Aorta (tissue), 5 donors: ENCODE measurements at regions not wholly inside any gene's neighbourhood (a gene's known extent, or its start where the extent isn't known, plus 50 kb on each side); places are given as distances from the start of the nearest gene placed in this dataset.

Source experiments
- ATAC-seq: fragments of 200-7000 bp; cut with Tn5 transposase; one replicate; pipeline ENCODE4 v1.9.1; 2022; ENCODE audit warnings: moderate library complexity; ENCODE audit not compliant: low FRiP score
- DNase-seq, 2 donors: peaks; one replicate each; pipeline ENCODE4 v3.0.0-alpha.2; 2020
- H3K27ac ChIP-seq, 2 donors: one replicate each; pipeline ENCODE4 v1.5.1; 2013; ENCODE audit warnings: low read length in 2 of 2, mild to moderate bottlenecking in 2 of 2, moderate library complexity in 2 of 2, control low read depth in 1 of 2, inconsistent platforms in 1 of 2, low read depth in 1 of 2
- H3K27me3 ChIP-seq, 2 donors: one replicate each; pipeline ENCODE4 v1.6.1; 2013; ENCODE audit warnings: control low read depth in 1 of 2, low read length in 1 of 2, mild to moderate bottlenecking in 1 of 2, moderate library complexity in 1 of 2; ENCODE audit not compliant: insufficient read depth in 2 of 2, control insufficient read depth in 1 of 2
- H3K36me3 ChIP-seq, 2 donors: one replicate each; pipeline ENCODE4 v1.6.1; 2013; ENCODE audit warnings: control low read depth in 1 of 2, low read length in 1 of 2, mild to moderate bottlenecking in 1 of 2; ENCODE audit not compliant: insufficient read depth in 2 of 2, control insufficient read depth in 1 of 2
- H3K4me1 ChIP-seq, 2 donors: one replicate each; pipeline ENCODE4 v1.6.1; 2013; ENCODE audit warnings: low read length in 2 of 2, control low read depth in 1 of 2, mild to moderate bottlenecking in 1 of 2, moderate library complexity in 1 of 2; ENCODE audit not compliant: insufficient read depth in 2 of 2, control insufficient read depth in 1 of 2
- H3K4me3 ChIP-seq, 2 donors: one replicate each; pipeline ENCODE4 v1.5.1; 2013; ENCODE audit warnings: low read length in 2 of 2, control low read depth in 1 of 2, mild to moderate bottlenecking in 1 of 2
- H3K9me3 ChIP-seq: one replicate; pipeline ENCODE4 v1.6.1; 2013; ENCODE audit warnings: mild to moderate bottlenecking, low read length; ENCODE audit not compliant: control insufficient read depth
- WGBS, 2 donors: extraction: QIAGEN DNeasy Blood & Tissue Kit; methylation state at CpG; one replicate each; pipeline ENCODE4 v1.1.7; 2013; 5-methylcytosine and 5-hydroxymethylcytosine counted together
- intact Hi-C, 2 donors: fragments of 100-400 bp; cut with DNase I; formaldehyde crosslinking; loops; one replicate each; pipeline versions ENCODE4 v1.14.2 to v1.15.0; 2022
- donor health status: healthy with polysubstance abuse.
- donor health status: Bipolar disorder and iron deficiency.
- donor health status: DM: no; HTN: no; CAD: no.
- donor health status: DM: no; HTN: no; CAD: no.
- donor health status: DM: yes; HTN: yes; CAD: no.

GRCh38 chr21:30953605-30954004 is 72.2 kb upstream of the KRTAP11-1 start:
- no peaks in the 10 kb centered on the region for H3K27me3 ChIP-seq
- WGBS, 2 donors = 7 to 15% methylated on average over 2 of the region's 2 CpGs
- no peak for ATAC-seq
- H3K27ac ChIP-seq = no peak overlapping the region
- intact Hi-C loops = no loop called here
- no peak for DNase-seq
- no peaks in the 10 kb centered on the region for H3K9me3 ChIP-seq
- no peak overlapping the region for H3K4me3 ChIP-seq
- H3K36me3 ChIP-seq = no peaks in the 10 kb centered on the region
- H3K4me1 ChIP-seq = no peaks in the 10 kb centered on the region

- 78 to 85% methylated on average over 5 of the region's 5 CpGs for WGBS, 2 donors
- H3K27me3 ChIP-seq = no peaks in the 10 kb centered on the region
- DNase-seq (no peak), ATAC-seq (no peak)
- H3K27ac ChIP-seq = no peak overlapping the region
- intact Hi-C loops = no loop called here
- no peaks in the 10 kb centered on the region for H3K36me3 ChIP-seq
- H3K4me3 ChIP-seq = no peak overlapping the region
- H3K4me1 ChIP-seq = no peaks in the 10 kb centered on the region
- no peaks in the 10 kb centered on the region for H3K9me3 ChIP-seq
These were observed 65.8 kb upstream of the KRTAP11-1 start for GRCh38 chr21:30947141-30947540.

GRCh38 chr21:30943920-30944319 is 62.5 kb upstream of the KRTAP11-1 start:
- intact Hi-C loops = no loop called here
- Histone ChIP-seq H3K9me3 (no peaks in the 10 kb centered on the region), H3K36me3 (no peaks in the 10 kb centered on the region), H3K27me3 (no peaks in the 10 kb centered on the region), H3K4me1 (no peaks in the 10 kb centered on the region), H3K27ac (no peak overlapping the region), H3K4me3 (no peak overlapping the region)
- DNase-seq (no peak), ATAC-seq (no peak)
- 79 to 81% methylated on average over 5 of the region's 5 CpGs for WGBS, 2 donors

GRCh38 chr21:30943243-30943642 is 61.9 kb upstream of the KRTAP11-1 start:
- WGBS, 2 donors = 77 to 79% methylated on average over 4 of the region's 4 CpGs
- no peaks in the 10 kb centered on the region for H3K4me1 ChIP-seq
- no peak for ATAC-seq
- intact Hi-C loops = no loop called here
- no peak overlapping the region for H3K4me3 ChIP-seq
- no peaks in the 10 kb centered on the region for H3K36me3 ChIP-seq
- H3K9me3 ChIP-seq = no peaks in the 10 kb centered on the region
- no peaks in the 10 kb centered on the region for H3K27me3 ChIP-seq
- no peak for DNase-seq
- no peak overlapping the region for H3K27ac ChIP-seq

GRCh38 chr21:30942192-30942591 is 60.8 kb upstream of the KRTAP11-1 start:
- H3K4me1 ChIP-seq = no peaks in the 10 kb centered on the region
- no peak for ATAC-seq
- WGBS, 2 donors = 98 to 100% methylated on average over 1 of the region's 1 CpG

GRCh38 chr21:30936207-30936606 is 54.8 kb upstream of the KRTAP11-1 start:
- no peaks in the 10 kb centered on the region for H3K4me1 ChIP-seq
- no peak overlapping the region for H3K4me3 ChIP-seq
- H3K27me3 ChIP-seq = no peaks in the 10 kb centered on the region
- no peak for ATAC-seq
- no peaks in the 10 kb centered on the region for H3K36me3 ChIP-seq
- H3K27ac ChIP-seq = no peak overlapping the region
- WGBS, 2 donors = 79 to 98% methylated on average over 6 of the region's 6 CpGs
- H3K9me3 ChIP-seq = no peaks in the 10 kb centered on the region
- intact Hi-C loops = no loop called here
- no peak for DNase-seq

More at GRCh38 chr21:30942192-30942591, 60.8 kb upstream of the KRTAP11-1 start:
- no peak for DNase-seq
- intact Hi-C loops = no loop called here
- H3K9me3 ChIP-seq = no peaks in the 10 kb centered on the region
- no peaks in the 10 kb centered on the region for H3K36me3 ChIP-seq
- no peak overlapping the region for H3K27ac ChIP-seq
- no peaks in the 10 kb centered on the region for H3K27me3 ChIP-seq
- no peak overlapping the region for H3K4me3 ChIP-seq

GRCh38 chr21:30935889-30936168 is 54.4 kb upstream of the KRTAP11-1 start:
- no peak for ATAC-seq
- intact Hi-C loops = no loop called here
- Histone ChIP-seq H3K36me3 (no peaks in the 10 kb centered on the region), H3K4me3 (no peak overlapping the region), H3K27ac (no peak overlapping the region), H3K9me3 (no peaks in the 10 kb centered on the region), H3K4me1 (no peaks in the 10 kb centered on the region), H3K27me3 (no peaks in the 10 kb centered on the region)
- no peak for DNase-seq
- WGBS, 2 donors = 85 to 93% methylated on average over 4 of the region's 4 CpGs

- intact Hi-C loops = no loop called here
- whole genome bisulfite sequencing, 2 donors = 96% methylated on average over 12 to 15 of the region's 15 CpGs
- no peak for DNase-seq
- Histone ChIP-seq H3K4me3 (no peak overlapping the region), H3K4me1 (no peaks in the 10 kb centered on the region), H3K27me3 (no peaks in the 10 kb centered on the region), H3K27ac (no peak overlapping the region), H3K9me3 (no peaks in the 10 kb centered on the region), H3K36me3 (no peaks in the 10 kb centered on the region)
- peak; percentile 38 for ATAC-seq
These were observed 53.9 kb upstream of the KRTAP11-1 start for GRCh38 chr21:30935121-30935888.

- Histone ChIP-seq H3K9me3 (no peaks in the 10 kb centered on the region), H3K36me3 (no peaks in the 10 kb centered on the region), H3K27ac (no peak overlapping the region), H3K27me3 (no peaks in the 10 kb centered on the region), H3K4me1 (no peaks in the 10 kb centered on the region), H3K4me3 (no peak overlapping the region)
- DNase-seq (no peak), ATAC-seq (no peak)
- 55 to 71% methylated on average over 3 of the region's 3 CpGs for WGBS, 2 donors
- intact Hi-C loops = no loop called here
These were observed 51.3 kb upstream of the KRTAP11-1 start for GRCh38 chr21:30932686-30933085.
